PC-3 (cell line): ENCODE measurements at regions not wholly inside any gene's neighbourhood (a gene's known extent, or its start where the extent isn't known, plus 50 kb on each side); places are given as distances from the start of the nearest gene placed in this dataset.

Experiments used
- ATAC-seq: fragments of 200-7000 bp; cut with Tn5 transposase; 2 replicates; pipeline ENCODE4 v1.9.1; 2020; ENCODE audit warnings: mild to moderate bottlenecking, moderate library complexity
- BruUV-seq: library from RNA; stranded (reverse); fragments of 400-500 nt; replicated peaks from 2 replicates; lab custom pipeline; 2021; lab: Mats Ljungman, UMichigan
- CTCF ChIA-PET: fragments of 300-600 bp; sonication (Branson Sonifier 250); formaldehyde crosslinking; loops from one replicate; lab custom pipeline; 2022; ENCODE audit warnings: antibody characterized with exemption; lab: Charles Lee
- POLR2A ChIA-PET: fragments of 300-600 bp; sonication (Branson Sonifier 250); formaldehyde crosslinking; loops from one replicate; lab custom pipeline; 2022; ENCODE audit warnings: antibody characterized with exemption; ENCODE audit not compliant: unreplicated experiment; lab: Charles Lee
- DNase-seq: peaks from one replicate; pipeline ENCODE4 v3.0.0-alpha.2; 2015
- H2AFZ ChIP-seq: fragments of 300-600 bp; sonication (generic); 2 replicates; pipeline ENCODE4 v1.6.0; 2016; ENCODE audit warnings: antibody characterized with exemption, low read length
- H3F3A ChIP-seq: fragments of 300-600 bp; sonication (generic); one replicate; pipeline ENCODE4 v1.6.0; 2017; ENCODE audit warnings: antibody characterized with exemption, low read length, control low read depth, mild to moderate bottlenecking; ENCODE audit not compliant: unreplicated experiment
- H3K27ac ChIP-seq: fragments of 300-600 bp; sonication (generic); 2 replicates; pipeline ENCODE4 v1.5.1; 2016; ENCODE audit warnings: mild to moderate bottlenecking, low read length
- H3K27me3 ChIP-seq: fragments of 300-600 bp; sonication (generic); 2 replicates; pipeline ENCODE4 v1.6.1; 2016; ENCODE audit warnings: low read length, mixed read lengths
- H3K36me3 ChIP-seq: fragments of 300-600 bp; sonication (generic); 2 replicates; pipeline ENCODE4 v1.6.1; 2016; ENCODE audit warnings: low read depth, mixed run types, low read length, mixed read lengths
- H3K4me1 ChIP-seq: fragments of 300-600 bp; sonication (generic); 2 replicates; pipeline ENCODE4 v1.5.1; 2016; ENCODE audit warnings: low read length; ENCODE audit not compliant: insufficient read depth
- H3K4me2 ChIP-seq: fragments of 300-600 bp; sonication (generic); 2 replicates; pipeline ENCODE4 v1.6.0; 2016; ENCODE audit warnings: low read length
- H3K4me3 ChIP-seq: fragments of 300-600 bp; sonication (generic); 2 replicates; pipeline ENCODE4 v1.5.1; 2016; ENCODE audit warnings: mild to moderate bottlenecking, low read length, mixed read lengths
- H3K79me2 ChIP-seq: fragments of 300-600 bp; sonication (generic); 2 replicates; pipeline ENCODE4 v1.6.1; 2017; ENCODE audit warnings: low read length, mixed read lengths
- H3K9ac ChIP-seq: fragments of 300-600 bp; sonication (generic); 2 replicates; pipeline ENCODE4 v1.6.0; 2016; ENCODE audit warnings: mild to moderate bottlenecking, low read length
- H3K9me2 ChIP-seq: fragments of 300-600 bp; sonication (generic); replicated peaks from 2 replicates; pipeline ENCODE4 v1.6.1; 2016; ENCODE audit warnings: mixed run types, low read length, mixed read lengths
- H3K9me3 ChIP-seq: fragments of 300-600 bp; sonication (generic); 2 replicates; pipeline ENCODE4 v1.6.1; 2016; ENCODE audit warnings: low read length, mixed read lengths
- H4K20me1 ChIP-seq: fragments of 300-600 bp; sonication (generic); 2 replicates; pipeline ENCODE4 v1.6.1; 2016; ENCODE audit warnings: low read length, mixed read lengths
- CTCF ChIP-seq: fragments of 300-600 bp; sonication (generic); conservative IDR thresholded peaks from 2 replicates; pipeline ENCODE4 v1.5.1; 2017; ENCODE audit warnings: antibody characterized with exemption, low read depth, mild to moderate bottlenecking, low read length
- EZH2 ChIP-seq: fragments of 300-600 bp; sonication (generic); IDR thresholded peaks from one replicate; pipeline ENCODE4 v1.6.1; 2017; ENCODE audit warnings: antibody characterized with exemption, mild to moderate bottlenecking, low read length; ENCODE audit not compliant: unreplicated experiment
- EZH2phosphoT487 ChIP-seq: fragments of 300-600 bp; sonication (generic); IDR thresholded peaks from 2 replicates; pipeline ENCODE4 v1.6.1; 2018; ENCODE audit warnings: mild to moderate bottlenecking, antibody characterized with exemption, low read length, borderline replicate concordance
- intact Hi-C: fragments of 100-400 bp; cut with micrococcal nuclease; formaldehyde crosslinking; loops from 2 replicates; pipeline ENCODE4 v1.9.0; 2023

- POLR2A ChIA-PET, result no interaction called here
- Histone ChIP-seq H3K9ac (no peak overlapping the region), H3K9me3 (no peaks in the 10 kb centered on the region), H3K4me3 (no peak overlapping the region), H3K36me3 (no peaks in the 10 kb centered on the region), H3K4me1 (no peaks in the 10 kb centered on the region), H3K9me2 (no peaks in the 10 kb centered on the region), H2AFZ (no peak overlapping the region), H3F3A (no peaks in the 10 kb centered on the region), H3K27ac (no peak overlapping the region), H3K27me3 (peaks cover 30% of the 10 kb centered on the region), H4K20me1 (no peaks in the 10 kb centered on the region), H3K4me2 (no peak overlapping the region), H3K79me2 (no peaks in the 10 kb centered on the region)
- no TSS peak for BruUV-seq
- DNase-seq (no peak), ATAC-seq (no peak)
- TF ChIP-seq EZH2 (no peak), CTCF (no peak), EZH2phosphoT487 (no peak)
- intact Hi-C loops, result no loop called here
- CTCF ChIA-PET, result no interaction called here
These were observed 426.8 kb upstream of the ARID1B start for GRCh38 chr6:156350337-156350736.

DNA sequence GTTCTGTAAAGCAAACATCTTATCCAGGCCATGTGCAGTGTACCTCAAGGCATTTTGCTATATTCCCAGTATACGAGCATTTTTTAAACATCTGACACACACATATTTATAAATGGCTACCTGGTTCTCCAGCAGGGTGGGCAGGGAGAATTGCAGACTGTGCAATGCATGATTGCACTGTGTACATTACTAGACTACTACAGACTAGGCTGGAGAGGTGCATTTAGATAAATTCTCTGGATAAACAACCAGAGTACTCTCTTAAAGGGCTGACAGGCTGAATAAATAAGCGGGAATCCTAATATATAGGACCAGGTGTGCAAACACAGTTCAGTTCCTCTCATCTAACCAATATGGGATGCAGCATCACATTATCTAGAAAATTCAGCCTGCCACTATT, 428.3 kb upstream of the ARID1B start:
- Histone ChIP-seq H3K4me3 (no peak overlapping the region), H3K79me2 (no peaks in the 10 kb centered on the region), H3K27me3 (peaks cover 30% of the 10 kb centered on the region), H3K36me3 (no peaks in the 10 kb centered on the region), H4K20me1 (no peaks in the 10 kb centered on the region), H3K4me2 (no peak overlapping the region), H3K9ac (no peak overlapping the region), H2AFZ (no peak overlapping the region), H3K27ac (no peak overlapping the region), H3K9me3 (no peaks in the 10 kb centered on the region), H3K9me2 (no peaks in the 10 kb centered on the region), H3F3A (no peaks in the 10 kb centered on the region), H3K4me1 (no peaks in the 10 kb centered on the region)
- ChIA-PET POLR2A (no interaction called here), CTCF (no interaction called here)
- TF ChIP-seq CTCF (no peak), EZH2 (no peak), EZH2phosphoT487 (no peak)
- no peak for ATAC-seq
- no TSS peak for BruUV-seq
- intact Hi-C loops, result no loop called here
- DNase-seq, result no peak

GRCh38 chr6:156348424-156348823, 428.8 kb upstream of the ARID1B start:
- DNase-seq (no peak), ATAC-seq (no peak)
- no peak overlapping the region for H2AFZ ChIP-seq
- no peaks in the 10 kb centered on the region for H3K79me2 ChIP-seq
- no peaks in the 10 kb centered on the region for H3F3A ChIP-seq
- H3K9me2 ChIP-seq, result no peaks in the 10 kb centered on the region
- H3K27ac ChIP-seq, result no peak overlapping the region
- intact Hi-C loops, result no loop called here
- H3K27me3 ChIP-seq, result peaks cover 30% of the 10 kb centered on the region
- BruUV-seq, result no TSS peak
- no peak overlapping the region for H3K9ac ChIP-seq
- no peaks in the 10 kb centered on the region for H3K4me1 ChIP-seq
- POLR2A ChIA-PET, result no interaction called here
- H3K36me3 ChIP-seq, result no peaks in the 10 kb centered on the region
- no peaks in the 10 kb centered on the region for H3K9me3 ChIP-seq
- H3K4me3 ChIP-seq, result no peak overlapping the region
- CTCF ChIA-PET, result no interaction called here
- H4K20me1 ChIP-seq, result no peaks in the 10 kb centered on the region
- H3K4me2 ChIP-seq, result no peak overlapping the region
- TF ChIP-seq EZH2phosphoT487, result no peak
- no peak for TF ChIP-seq CTCF
- TF ChIP-seq EZH2, result no peak
